ENCODE measurements at regions not wholly inside any gene's neighbourhood (a gene's known extent, or its start where the extent isn't known, plus 50 kb on each side); places are given as distances from the start of the nearest gene placed in this dataset.
A peak's percentile ranks its signal among the peaks of the same experiment; 100 is the strongest.

- peak in 1 of 3 experiments; percentile 85 for DNase-seq
These were observed 298.6 kb downstream of the PARP8 start for GRCh38 chr5:50964746-50965653.

- peak in 2 of 3 experiments; percentile 66 to 78 for DNase-seq
These were observed 299.4 kb downstream of the PARP8 start for GRCh38 chr5:50965654-50966375.

GRCh38 chr5:50967009-50967562 lies 300.6 kb downstream of the PARP8 start:
- DNase-seq: peak in 1 of 3 experiments; percentile 85

- DNase-seq: peak in 2 of 3 experiments; percentile 74 to 91
These were observed 301.3 kb downstream of the PARP8 start for GRCh38 chr5:50967563-50968355.

GRCh38 chr5:50968356-50969149 lies 302.1 kb downstream of the PARP8 start:
- peak in 2 of 3 experiments; percentile 66 to 85 for DNase-seq

- DNase-seq: peak in 2 of 3 experiments; percentile 84 to 91
These were observed 303.0 kb downstream of the PARP8 start for GRCh38 chr5:50969151-50970031.

GRCh38 chr5:50975840-50976239 lies 309.4 kb downstream of the PARP8 start:
- DNase-seq: no peak

- no peak for DNase-seq
These were observed 312.5 kb downstream of the PARP8 start for GRCh38 chr5:50978924-50979323.

GRCh38 chr5:50984640-50985039 lies 318.2 kb downstream of the PARP8 start:
- no peak for DNase-seq

GRCh38 chr5:50990296-50990924 lies 324.0 kb downstream of the PARP8 start:
- DNase-seq: no peak

GRCh38 chr5:50995285-50995942 lies 329.0 kb downstream of the PARP8 start:
- DNase-seq: no peak

GRCh38 chr5:51001227-51001923 lies 334.9 kb downstream of the PARP8 start:
- no peak for DNase-seq

- DNase-seq: no peak
These were observed 335.9 kb downstream of the PARP8 start for GRCh38 chr5:51002368-51002767.

- DNase-seq: no peak
These were observed 346.6 kb downstream of the PARP8 start for GRCh38 chr5:51013036-51013435.

- no peak for DNase-seq
These were observed 352.0 kb downstream of the PARP8 start for GRCh38 chr5:51018423-51018822.

- DNase-seq: no peak
These were observed 357.8 kb downstream of the PARP8 start for GRCh38 chr5:51024263-51024662.

GRCh38 chr5:51027271-51027670 lies 356.0 kb upstream of the ISL1 start:
- DNase-seq: no peak

GRCh38 chr5:51028394-51028793 lies 354.9 kb upstream of the ISL1 start:
- no peak for DNase-seq

GRCh38 chr5:51033215-51033614 lies 350.0 kb upstream of the ISL1 start:
- DNase-seq: peak; percentile 32 to 71 (median 37)
